DND-41 (cell line): ENCODE measurements at regions not wholly inside any gene's neighbourhood (a gene's known extent, or its start where the extent isn't known, plus 50 kb on each side); places are given as distances from the start of the nearest gene placed in this dataset.

ENCODE experiments used
- EZH2 ChIP-seq: IDR thresholded peaks from 3 replicates; pipeline ENCODE4 v1.6.1; 2012; ENCODE audit warnings: borderline replicate concordance, low read depth, mild to moderate bottlenecking, moderate library complexity, low read length, inconsistent platforms; ENCODE audit not compliant: severe bottlenecking
- TF ChIP-seq, protein P1 (sequence below): IDR thresholded peaks from 2 replicates; pipeline ENCODE4 v1.5.1; 2012; ENCODE audit warnings: borderline replicate concordance, low read length, moderate library complexity, mild to moderate bottlenecking; ENCODE audit not compliant: poor library complexity, severe bottlenecking; ENCODE audit errors: extremely low read depth

GRCh38 chr6:145159921-145160320, 575.4 kb downstream of the EPM2A start:
- TF ChIP-seq, protein P1, sequence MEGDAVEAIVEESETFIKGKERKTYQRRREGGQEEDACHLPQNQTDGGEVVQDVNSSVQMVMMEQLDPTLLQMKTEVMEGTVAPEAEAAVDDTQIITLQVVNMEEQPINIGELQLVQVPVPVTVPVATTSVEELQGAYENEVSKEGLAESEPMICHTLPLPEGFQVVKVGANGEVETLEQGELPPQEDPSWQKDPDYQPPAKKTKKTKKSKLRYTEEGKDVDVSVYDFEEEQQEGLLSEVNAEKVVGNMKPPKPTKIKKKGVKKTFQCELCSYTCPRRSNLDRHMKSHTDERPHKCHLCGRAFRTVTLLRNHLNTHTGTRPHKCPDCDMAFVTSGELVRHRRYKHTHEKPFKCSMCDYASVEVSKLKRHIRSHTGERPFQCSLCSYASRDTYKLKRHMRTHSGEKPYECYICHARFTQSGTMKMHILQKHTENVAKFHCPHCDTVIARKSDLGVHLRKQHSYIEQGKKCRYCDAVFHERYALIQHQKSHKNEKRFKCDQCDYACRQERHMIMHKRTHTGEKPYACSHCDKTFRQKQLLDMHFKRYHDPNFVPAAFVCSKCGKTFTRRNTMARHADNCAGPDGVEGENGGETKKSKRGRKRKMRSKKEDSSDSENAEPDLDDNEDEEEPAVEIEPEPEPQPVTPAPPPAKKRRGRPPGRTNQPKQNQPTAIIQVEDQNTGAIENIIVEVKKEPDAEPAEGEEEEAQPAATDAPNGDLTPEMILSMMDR, result no peak
- TF ChIP-seq EZH2, result no peak
